Fibroblast of mammary gland (primary cell): ENCODE measurements at regions not wholly inside any gene's neighbourhood (a gene's known extent, or its start where the extent isn't known, plus 50 kb on each side); places are given as distances from the start of the nearest gene placed in this dataset.
A peak's percentile ranks its signal among the peaks of the same experiment; 100 is the strongest.

Source experiments
- DNase-seq: peaks from one replicate; pipeline ENCODE4 v3.0.0-alpha.2; 2010; ENCODE audit warnings: low read depth
- H3K4me3 ChIP-seq: 2 replicates; pipeline ENCODE4 v1.5.1; 2011; ENCODE audit warnings: low read depth, mild to moderate bottlenecking, low read length, moderate library complexity; ENCODE audit not compliant: control insufficient read depth
- CTCF ChIP-seq: conservative IDR thresholded peaks from 2 replicates; pipeline ENCODE4 v1.5.1; 2011; ENCODE audit warnings: low read depth, low read length, inconsistent platforms; ENCODE audit not compliant: control insufficient read depth, insufficient read depth

GRCh38 chr2:133712369-133712768, 144.1 kb upstream of the NCKAP5 start:
- no peak overlapping the region for H3K4me3 ChIP-seq
- TF ChIP-seq CTCF = no peak
- DNase-seq = no peak

GRCh38 chr2:133713049-133713580, 144.9 kb upstream of the NCKAP5 start:
- DNase-seq = no peak
- TF ChIP-seq CTCF = no peak
- no peak overlapping the region for H3K4me3 ChIP-seq

GRCh38 chr2:133716166-133716565, 147.9 kb upstream of the NCKAP5 start:
- no peak for DNase-seq
- TF ChIP-seq CTCF = no peak
- no peak overlapping the region for H3K4me3 ChIP-seq

GRCh38 chr2:133717497-133717896, 149.2 kb upstream of the NCKAP5 start:
- no peak for DNase-seq
- H3K4me3 ChIP-seq = no peak overlapping the region

GRCh38 chr2:133718688-133719201, 150.5 kb upstream of the NCKAP5 start:
- TF ChIP-seq CTCF = no peak
- H3K4me3 ChIP-seq = no peak overlapping the region
- peak; percentile 78 for DNase-seq

More at GRCh38 chr2:133717497-133717896, 149.2 kb upstream of the NCKAP5 start:
- no peak for TF ChIP-seq CTCF

- TF ChIP-seq CTCF = no peak
- DNase-seq = no peak
- no peak overlapping the region for H3K4me3 ChIP-seq
Measured at GRCh38 chr2:133720429-133720828, 152.2 kb upstream of the NCKAP5 start.

GRCh38 chr2:133721118-133721517, 152.9 kb upstream of the NCKAP5 start:
- TF ChIP-seq CTCF = no peak
- DNase-seq = no peak

More at GRCh38 chr2:133721118-133721517, 152.9 kb upstream of the NCKAP5 start:
- H3K4me3 ChIP-seq = no peak overlapping the region
